ENCODE measurements at regions not wholly inside any gene's neighbourhood (a gene's known extent, or its start where the extent isn't known, plus 50 kb on each side); places are given as distances from the start of the nearest gene placed in this dataset.
A peak's percentile ranks its signal among the peaks of the same experiment; 100 is the strongest.

- DNase-seq = no peak
These were observed 237.3 kb downstream of the TMEM167A start for GRCh38 chr5:82839881-82840280.

- no peak for DNase-seq
These were observed 241.7 kb downstream of the TMEM167A start for GRCh38 chr5:82835488-82835887.

GRCh38 chr5:82834151-82834550, 243.0 kb downstream of the TMEM167A start:
- DNase-seq = no peak

- DNase-seq = no peak
These were observed 243.9 kb downstream of the TMEM167A start for GRCh38 chr5:82833277-82833676.

GRCh38 chr5:82832445-82832844, 244.7 kb downstream of the TMEM167A start:
- no peak for DNase-seq

- DNase-seq = no peak
These were observed 249.0 kb downstream of the TMEM167A start for GRCh38 chr5:82828211-82828610.

- DNase-seq = no peak
These were observed 249.5 kb downstream of the TMEM167A start for GRCh38 chr5:82827651-82828050.

GRCh38 chr5:82822634-82822927, 254.6 kb downstream of the TMEM167A start:
- no peak for DNase-seq

- peak; percentile 6 for DNase-seq
These were observed 255.2 kb downstream of the TMEM167A start for GRCh38 chr5:82821846-82822633.

GRCh38 chr5:82820961-82821845, 256.0 kb downstream of the TMEM167A start:
- no peak for DNase-seq

GRCh38 chr5:82820188-82820587, 257.0 kb downstream of the TMEM167A start:
- DNase-seq = no peak

GRCh38 chr5:82817897-82818676, 259.1 kb downstream of the TMEM167A start:
- no peak for DNase-seq

- DNase-seq = no peak
These were observed 260.3 kb downstream of the TMEM167A start for GRCh38 chr5:82816926-82817325.

GRCh38 chr5:82815871-82816270, 261.3 kb downstream of the TMEM167A start:
- no peak for DNase-seq

GRCh38 chr5:82813861-82814260, 263.3 kb downstream of the TMEM167A start:
- DNase-seq = no peak

- DNase-seq = no peak
These were observed 264.6 kb downstream of the TMEM167A start for GRCh38 chr5:82812575-82812974.

GRCh38 chr5:82811490-82811889, 265.7 kb downstream of the TMEM167A start:
- no peak for DNase-seq

GRCh38 chr5:82809420-82810143, 267.6 kb downstream of the TMEM167A start:
- DNase-seq = no peak

- DNase-seq = peak; percentile 11
These were observed 268.2 kb downstream of the TMEM167A start for GRCh38 chr5:82808960-82809359.

- no peak for DNase-seq
These were observed 270.2 kb downstream of the TMEM167A start for GRCh38 chr5:82807021-82807420.

- DNase-seq = peak; percentile 26
These were observed 270.7 kb downstream of the TMEM167A start for GRCh38 chr5:82806513-82806912.

- no peak for DNase-seq
These were observed 273.0 kb downstream of the TMEM167A start for GRCh38 chr5:82804155-82804690.
